ENCODE measurements at regions not wholly inside any gene's neighbourhood (a gene's known extent, or its start where the extent isn't known, plus 50 kb on each side); places are given as distances from the start of the nearest gene placed in this dataset.

GRCh38 chr5:9919306-9920030 lies 289.3 kb upstream of the TAS2R1 start:
- TF ChIP-seq PATZ1 (CRISPR knock-in tag; IDR thresholded peaks at IDR 0.05; ENCODE audit: borderline replicate concordance), result no peak
- TF ChIP-seq OSR1 (CRISPR knock-in tag; IDR thresholded peaks at IDR 0.05), result no peak
- TF ChIP-seq GLIS3 (CRISPR knock-in tag; IDR thresholded peaks at IDR 0.05), result no peak
- TF ChIP-seq ARNTL (CRISPR knock-in tag; IDR thresholded peaks at IDR 0.05; ENCODE audit: borderline replicate concordance, low read depth), result no peak
- TF ChIP-seq RARB (CRISPR knock-in tag; IDR thresholded peaks at IDR 0.05), result no peak
- TF ChIP-seq ZNF8 (CRISPR knock-in tag; IDR thresholded peaks at IDR 0.05), result no peak
- TF ChIP-seq TCF4 (CRISPR knock-in tag; IDR thresholded peaks at IDR 0.05; ENCODE audit: borderline replicate concordance), result no peak
- TF ChIP-seq ZNF565 (CRISPR knock-in tag; conservative IDR thresholded peaks at IDR 0.05; ENCODE audit: low read depth), result no peak
- no peak for TF ChIP-seq CSDC2 (CRISPR knock-in tag; IDR thresholded peaks at IDR 0.05)

Measured in SK-N-SH treated with all-trans-retinoic acid at 6 μM for 48 hours (cell line).